Neural progenitor cell (in vitro differentiated cells): ENCODE measurements at regions not wholly inside any gene's neighbourhood (a gene's known extent, or its start where the extent isn't known, plus 50 kb on each side); places are given as distances from the start of the nearest gene placed in this dataset.

ENCODE experiments used
- CTCF ChIP-seq: fragments of 200-600 bp; sonication (generic); IDR thresholded peaks from 2 replicates; pipeline ENCODE4 v1.5.1; 2017; ENCODE audit warnings: antibody characterized with exemption, mild to moderate bottlenecking
- EZH2 ChIP-seq: fragments of 200-600 bp; sonication (generic); IDR thresholded peaks from 2 replicates; pipeline ENCODE4 v1.6.1; 2017; ENCODE audit warnings: antibody characterized with exemption, mild to moderate bottlenecking, moderate library complexity

- TF ChIP-seq CTCF (no peak), EZH2 (no peak)
Measured at GRCh38 chr5:173745557-173745956, 129.1 kb upstream of the BOD1 start.
